CD4-positive, alpha-beta T cell treated with Interleukin-21 for 1 hour (primary cell): ENCODE measurements at regions not wholly inside any gene's neighbourhood (a gene's known extent, or its start where the extent isn't known, plus 50 kb on each side); places are given as distances from the start of the nearest gene placed in this dataset.
A peak's percentile ranks its signal among the peaks of the same experiment; 100 is the strongest.
"Not testable (repeated sequence)": the region's sequence is repeated elsewhere in the genome, so short reads cannot be mapped to it uniquely, and the experiment has no call there.

Experiments
- DNase-seq: peaks from one replicate; pipeline ENCODE4 v3.0.0-alpha.2; 2020

DNA sequence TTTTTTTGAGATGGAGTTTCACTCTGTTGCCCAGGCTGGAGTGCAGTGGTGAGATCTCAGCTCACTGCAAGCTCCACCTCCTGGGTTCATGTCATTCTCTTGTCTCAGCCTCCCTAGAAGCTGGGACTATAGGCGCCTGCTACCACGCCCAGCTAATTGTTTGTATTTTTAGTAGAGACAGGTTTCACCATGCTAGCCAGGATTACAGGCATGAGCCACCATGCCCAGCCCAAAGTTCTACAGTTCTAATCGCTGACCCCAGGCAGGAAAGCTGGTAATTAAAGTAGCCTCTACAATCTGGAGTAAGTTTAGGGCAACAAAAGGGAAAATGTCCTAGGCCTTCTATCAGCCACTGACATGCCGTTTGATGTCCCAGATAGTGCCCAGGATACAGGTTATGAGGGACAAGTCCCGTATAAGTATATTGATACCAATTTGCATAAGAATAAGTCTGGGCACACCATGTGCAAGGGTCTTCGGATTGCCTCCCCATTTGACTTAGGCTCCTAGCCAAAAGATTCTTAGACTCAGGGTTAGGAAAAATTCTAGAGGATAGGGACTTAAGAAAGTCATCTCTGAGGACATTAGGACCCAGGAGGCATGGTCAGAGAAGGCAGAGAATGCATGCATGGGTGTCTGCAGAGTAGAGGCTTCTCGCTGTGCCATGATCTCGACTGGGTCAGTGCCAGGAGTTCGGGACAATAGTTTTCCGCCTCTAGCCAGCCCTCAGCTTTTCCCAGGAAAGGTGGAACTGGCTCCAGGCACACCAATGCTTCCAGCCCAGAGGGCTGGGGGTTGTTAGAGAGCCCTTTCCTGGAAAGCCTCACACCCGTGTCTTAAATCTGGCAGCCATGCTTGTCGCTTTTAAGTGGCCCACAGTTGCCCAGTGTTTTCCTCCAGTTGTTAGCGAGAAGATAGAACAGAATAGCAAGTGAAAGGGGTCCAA is 1111.1 kb downstream of the TAF11L14 start:
- peak; percentile 63 for DNase-seq

DNA sequence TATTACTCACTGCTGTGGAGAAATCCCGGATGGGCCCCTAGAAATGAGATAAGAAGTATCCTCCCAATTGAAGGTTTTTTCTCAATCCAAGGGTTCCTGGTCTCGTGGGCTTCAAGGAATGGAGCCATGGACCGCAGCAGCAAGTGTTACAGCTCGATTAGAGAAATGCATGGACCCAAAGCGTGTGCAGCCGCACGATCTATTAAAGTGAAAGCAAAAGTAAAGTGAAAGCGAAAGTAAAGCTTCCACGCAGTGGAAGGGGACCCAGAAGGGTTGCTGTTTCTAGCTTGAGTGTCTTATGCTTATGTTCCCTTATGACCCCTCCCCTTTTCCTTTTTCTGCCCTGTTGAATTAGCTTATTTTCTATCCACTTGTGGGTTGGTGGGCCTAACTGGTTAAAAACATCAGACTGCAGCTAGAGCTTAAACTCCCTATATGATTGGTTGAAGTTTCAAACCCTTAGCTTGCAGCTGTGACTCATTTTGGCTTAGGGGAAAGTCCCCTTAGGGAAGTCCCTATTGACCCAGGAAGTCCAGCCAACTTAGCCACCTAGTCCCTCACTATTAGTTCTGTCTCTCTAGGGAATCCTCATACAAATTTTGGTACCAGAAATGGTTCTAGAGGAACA is 1111.8 kb downstream of the TAF11L14 start:
- DNase-seq: peak; percentile 77

DNA sequence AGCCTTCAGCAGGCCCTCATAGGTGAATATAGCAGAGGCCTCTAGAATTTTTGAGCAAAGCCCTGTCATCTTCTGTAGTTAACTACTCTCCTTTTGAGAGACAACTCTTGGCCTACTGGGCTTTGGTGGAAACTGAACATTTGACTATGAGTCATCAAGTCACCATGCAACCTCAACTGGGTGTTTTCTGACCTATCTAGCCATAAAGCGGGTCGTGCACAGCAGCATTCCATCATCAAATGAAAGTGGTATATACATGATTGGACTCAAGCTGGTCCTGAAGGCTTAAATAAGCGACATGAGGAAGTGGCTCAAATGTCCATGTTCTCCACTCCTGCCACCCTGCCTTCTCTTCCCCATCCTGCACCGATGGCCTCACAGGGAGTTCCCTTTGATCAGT is 1115.5 kb downstream of the TAF11L14 start:
- DNase-seq: no peak

DNA sequence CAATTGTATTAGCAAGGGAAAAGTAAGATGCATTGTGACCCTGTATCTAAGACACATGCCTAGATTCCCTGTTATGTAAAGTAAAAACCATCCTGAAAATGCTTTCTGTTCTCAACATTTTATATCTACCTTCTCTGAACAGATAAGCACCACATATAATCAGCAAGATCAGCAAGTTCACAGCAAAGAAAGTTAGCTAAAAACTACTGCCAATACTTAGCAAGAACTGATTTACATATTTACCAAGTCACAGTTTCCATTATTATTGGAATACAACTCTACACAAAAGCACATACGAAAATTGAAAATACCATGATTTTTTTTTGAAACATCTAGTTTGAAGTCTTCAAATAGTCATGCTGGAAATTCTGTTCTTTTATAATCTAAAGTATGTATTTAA is 1118.1 kb downstream of the TAF11L14 start:
- DNase-seq: no peak

DNA sequence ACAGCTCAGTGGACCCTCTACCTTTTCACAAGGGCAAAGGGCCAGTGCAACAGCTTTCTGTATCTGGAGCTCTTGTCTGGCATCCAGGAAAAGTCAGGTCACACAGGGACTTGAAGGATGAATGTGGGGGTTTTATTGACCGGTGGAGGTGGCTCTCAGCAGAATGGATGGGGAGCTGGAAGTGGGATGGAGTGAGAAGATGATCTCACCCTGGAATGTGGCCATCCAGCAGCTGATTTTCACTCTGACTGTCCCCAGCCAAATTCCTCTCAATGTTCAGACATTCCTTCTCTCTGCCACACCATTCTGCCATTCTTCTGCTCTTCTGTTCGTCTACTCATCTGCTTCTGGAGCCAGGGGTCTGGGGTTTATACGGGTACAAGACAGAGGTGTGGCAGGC is 1119.9 kb downstream of the TAF11L14 start:
- no peak for DNase-seq

DNA sequence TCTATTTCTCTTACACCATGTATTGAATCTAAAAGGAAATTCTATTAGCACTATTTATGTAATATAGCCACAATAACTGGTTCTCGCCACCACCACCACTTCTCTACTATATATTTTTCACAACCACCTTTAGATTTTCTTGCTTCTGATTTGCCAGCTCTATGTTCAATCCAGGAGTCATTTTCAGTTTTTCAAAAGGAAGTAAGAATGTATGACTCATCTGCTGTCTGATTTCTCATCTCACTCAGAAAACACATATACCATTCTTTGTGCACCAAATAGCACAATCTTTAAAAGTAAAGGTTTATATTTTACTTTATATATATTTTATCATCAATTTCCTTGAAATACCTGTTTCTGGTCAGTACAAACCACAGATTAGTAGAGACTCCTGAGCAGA is 1127.5 kb downstream of the TAF11L14 start:
- DNase-seq: no peak

DNA sequence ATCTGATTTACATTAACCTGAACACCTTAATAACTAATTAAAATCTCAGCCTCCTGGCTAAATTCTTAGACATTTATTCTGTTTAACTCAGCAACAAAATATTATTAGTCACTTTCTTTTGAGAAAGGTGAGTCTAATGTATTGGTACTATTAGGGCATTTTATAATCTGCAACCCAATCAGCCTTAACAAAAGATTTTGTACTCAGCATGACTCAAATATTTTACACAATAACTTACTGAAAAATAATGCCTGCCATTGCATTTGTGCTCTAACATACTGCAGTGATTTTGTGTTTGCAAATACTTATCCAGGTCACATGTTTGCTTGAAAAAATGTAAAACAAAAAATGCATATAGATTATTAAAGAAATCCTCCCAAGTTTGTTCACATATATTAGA is 1129.9 kb downstream of the TAF11L14 start:
- no peak for DNase-seq

DNA sequence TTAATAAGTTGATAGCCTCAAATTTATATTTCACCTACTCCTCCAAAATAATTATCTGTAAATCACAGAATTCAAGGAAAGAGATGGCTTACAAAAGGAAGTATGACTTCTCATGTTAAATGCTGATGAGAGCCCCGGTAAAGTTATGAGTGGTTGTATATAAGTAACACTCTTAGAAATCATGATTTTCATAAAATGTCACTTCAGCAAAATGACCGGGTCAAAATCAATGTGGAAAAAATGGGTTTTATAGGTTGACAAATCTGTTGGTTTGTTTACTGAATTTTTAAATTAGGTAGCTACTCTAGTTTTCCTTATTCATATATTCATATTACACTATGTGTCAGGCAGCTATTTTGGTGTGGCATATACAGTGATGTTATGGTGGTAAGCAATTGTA is 1131.0 kb downstream of the TAF11L14 start:
- no peak for DNase-seq

DNA sequence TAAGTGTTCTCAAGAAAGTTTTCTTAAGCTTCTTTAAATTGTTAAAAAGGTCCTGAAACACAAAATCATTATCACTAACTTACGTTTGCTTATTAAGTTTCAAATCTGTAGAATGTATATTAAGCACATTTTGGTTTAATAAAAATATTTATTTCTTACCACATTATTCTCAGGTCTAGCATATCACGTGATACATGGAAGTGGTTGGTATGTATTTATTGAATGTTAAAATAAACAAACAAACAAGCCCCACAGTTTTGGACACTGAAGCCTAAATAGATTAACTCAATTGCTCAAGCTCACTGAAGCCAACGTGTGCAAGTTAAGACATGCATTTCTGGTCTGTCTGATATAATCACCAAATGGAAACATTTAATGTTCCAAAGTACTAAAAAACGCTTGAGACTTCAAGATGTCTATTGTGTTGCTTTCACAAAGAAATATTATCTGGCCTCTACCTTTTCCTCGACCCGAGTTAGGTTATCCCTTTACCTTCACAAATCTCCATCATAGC is 1136.9 kb downstream of the TAF11L14 start:
- no peak for DNase-seq

DNA sequence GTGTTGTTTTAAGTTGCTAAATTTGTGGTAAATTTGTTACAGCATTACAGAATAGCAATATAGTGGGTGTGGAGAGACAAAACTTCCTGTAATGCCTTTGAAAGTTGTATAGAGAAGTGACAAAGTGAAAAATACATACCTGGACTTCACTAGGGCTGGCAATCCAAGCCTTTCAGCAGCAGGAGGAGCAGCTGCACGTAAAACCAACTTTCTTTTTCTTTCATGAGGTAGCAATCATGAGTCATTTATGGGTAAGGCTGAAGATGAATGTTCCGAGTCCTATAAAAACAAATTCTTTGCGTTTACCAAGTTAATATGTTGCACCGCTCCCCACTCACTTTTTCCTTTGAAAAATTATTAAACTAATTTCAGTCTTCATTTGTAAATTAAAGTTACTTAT is 1138.2 kb downstream of the TAF11L14 start:
- DNase-seq: no peak

DNA sequence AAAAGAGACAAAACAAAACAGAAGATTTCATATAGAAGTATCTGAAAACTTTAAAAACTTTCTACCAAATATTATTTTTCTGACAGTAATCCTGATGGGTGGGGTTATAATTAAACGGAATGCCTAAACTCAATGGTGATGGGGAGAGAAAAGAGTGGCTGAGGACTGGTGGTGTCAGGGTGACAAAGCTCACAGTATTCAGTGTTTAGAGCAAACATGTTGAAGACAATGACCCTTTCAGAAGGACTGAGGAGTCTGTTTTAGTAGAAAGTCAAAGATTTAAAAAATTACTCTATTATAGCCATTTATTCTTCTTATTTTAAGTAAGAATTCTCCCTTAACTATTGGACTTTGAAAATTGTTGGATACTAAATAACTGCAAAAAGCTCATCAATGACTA is 1144.0 kb downstream of the TAF11L14 start:
- DNase-seq: no peak

DNA sequence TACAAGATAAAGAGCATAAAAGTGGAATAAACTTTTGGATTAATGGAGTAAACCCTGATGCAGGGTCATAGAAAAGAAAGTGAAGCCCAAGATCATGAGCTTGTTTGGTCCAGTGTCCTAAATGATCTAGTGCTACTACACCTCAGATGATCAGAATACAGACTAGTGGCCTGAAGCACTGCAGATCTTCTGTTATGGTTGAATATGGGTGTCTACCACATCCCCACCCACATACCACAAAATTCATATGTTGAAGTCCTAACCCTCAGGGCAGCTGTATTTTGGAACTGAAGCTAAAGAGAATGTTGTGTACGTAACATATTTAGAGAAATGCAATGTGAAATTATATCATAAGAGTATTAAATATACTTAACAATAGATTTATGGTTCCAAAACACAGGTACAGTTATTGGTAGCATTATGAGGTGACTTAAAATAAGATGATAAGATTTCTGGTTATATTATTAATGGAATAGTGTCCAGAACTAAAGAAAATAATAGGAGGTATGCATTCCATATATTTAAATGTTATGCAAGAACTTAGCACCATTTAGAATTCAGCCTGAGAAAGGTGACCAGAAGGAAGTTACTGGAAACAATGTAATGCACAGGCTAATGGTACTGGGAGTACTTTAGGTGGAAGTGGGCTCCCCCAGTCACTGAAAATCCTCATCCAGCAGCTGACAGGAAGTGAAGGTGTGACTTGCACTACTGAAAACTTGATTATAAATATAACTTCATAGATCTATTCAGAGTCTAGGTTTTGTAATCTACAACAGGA is 1155.1 kb downstream of the TAF11L14 start:
- DNase-seq: no peak

DNA sequence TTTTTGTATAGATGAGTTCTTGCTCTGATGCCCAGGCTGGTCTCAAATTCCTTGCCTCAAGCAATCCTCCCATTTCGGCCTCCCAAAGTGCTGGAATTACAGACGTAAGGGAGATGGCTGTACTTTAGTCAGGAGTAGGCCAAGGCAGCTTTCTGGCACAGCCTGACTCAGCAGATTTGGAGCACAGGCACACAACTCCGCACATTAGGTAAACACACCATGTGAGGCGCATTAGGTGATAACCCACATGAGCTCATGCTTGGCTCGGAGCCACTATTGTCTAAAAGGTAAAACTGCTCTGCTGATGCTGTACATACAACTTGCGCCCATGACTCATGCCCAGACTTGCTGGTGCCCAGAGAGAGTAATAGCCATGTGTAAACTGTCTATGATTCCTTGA is 1157.9 kb downstream of the TAF11L14 start:
- no peak for DNase-seq

DNA sequence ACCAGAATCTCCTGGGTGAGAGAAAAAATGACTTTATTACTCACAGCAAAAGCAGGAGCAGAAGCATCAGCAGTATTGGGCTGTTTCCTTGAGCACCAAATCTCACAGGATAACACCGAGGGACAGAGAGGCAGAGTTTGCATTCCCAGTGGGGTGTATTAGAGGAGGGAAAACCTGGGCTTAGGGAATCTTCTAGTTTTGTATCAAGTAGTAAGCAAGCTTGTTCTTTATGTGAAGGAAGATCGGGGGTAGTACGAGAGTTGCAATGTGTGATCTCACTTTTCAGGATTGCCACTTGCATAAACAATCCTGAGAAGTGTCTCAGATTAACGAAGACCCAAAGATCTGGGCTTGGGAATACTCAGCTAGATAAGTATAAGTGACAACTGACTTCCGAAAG is 1163.0 kb downstream of the TAF11L14 start:
- DNase-seq: no peak

DNA sequence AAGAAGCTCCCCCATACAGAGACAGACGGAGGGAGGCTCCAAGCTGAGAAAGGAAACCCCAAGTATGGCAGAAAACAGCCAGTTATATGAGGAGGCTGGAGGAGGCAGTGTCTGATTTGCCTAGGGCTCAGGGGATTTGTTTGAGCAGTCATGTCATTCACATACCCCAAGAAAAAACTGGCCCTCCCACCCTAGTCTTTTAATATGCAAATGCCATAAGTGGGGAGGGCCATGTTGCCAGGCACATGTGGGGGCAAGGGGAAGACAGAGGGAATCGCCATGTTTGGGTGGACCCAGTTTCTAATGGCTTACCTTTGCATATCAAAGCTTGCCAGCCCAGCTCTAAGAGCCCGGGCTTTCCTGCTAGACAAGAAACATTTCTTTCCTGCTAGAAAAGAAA is 1163.8 kb downstream of the TAF11L14 start:
- no peak for DNase-seq

DNA sequence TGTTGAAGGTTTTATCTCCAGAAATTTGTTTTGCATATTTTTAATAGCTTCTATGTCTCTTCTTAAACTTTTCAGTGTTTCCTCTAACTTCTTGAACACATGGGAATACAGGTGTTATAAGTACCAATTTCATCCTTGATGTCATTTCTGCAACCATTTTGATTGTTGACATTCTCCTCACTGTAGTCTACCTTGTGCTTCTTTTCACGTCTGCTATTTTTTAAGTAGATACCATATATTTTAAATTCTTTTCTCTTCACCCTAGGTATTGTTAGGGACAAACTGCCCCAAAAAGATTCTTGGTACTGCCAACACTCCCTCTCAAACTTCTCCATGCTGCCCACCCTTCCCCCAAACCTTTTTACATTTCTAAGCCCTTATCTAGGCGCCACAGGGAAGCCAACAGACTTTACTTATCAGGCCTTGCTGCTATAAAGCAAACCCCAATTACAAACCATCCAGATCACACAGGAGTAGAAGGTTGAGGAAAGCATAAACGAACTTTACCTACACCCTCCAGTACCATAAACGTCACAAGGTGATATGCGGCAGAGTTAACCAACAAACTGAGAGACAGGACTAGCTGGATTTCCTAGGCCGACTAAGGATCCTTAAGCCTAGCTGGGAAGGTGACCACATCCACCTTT is 1165.3 kb downstream of the TAF11L14 start:
- no peak for DNase-seq

DNA sequence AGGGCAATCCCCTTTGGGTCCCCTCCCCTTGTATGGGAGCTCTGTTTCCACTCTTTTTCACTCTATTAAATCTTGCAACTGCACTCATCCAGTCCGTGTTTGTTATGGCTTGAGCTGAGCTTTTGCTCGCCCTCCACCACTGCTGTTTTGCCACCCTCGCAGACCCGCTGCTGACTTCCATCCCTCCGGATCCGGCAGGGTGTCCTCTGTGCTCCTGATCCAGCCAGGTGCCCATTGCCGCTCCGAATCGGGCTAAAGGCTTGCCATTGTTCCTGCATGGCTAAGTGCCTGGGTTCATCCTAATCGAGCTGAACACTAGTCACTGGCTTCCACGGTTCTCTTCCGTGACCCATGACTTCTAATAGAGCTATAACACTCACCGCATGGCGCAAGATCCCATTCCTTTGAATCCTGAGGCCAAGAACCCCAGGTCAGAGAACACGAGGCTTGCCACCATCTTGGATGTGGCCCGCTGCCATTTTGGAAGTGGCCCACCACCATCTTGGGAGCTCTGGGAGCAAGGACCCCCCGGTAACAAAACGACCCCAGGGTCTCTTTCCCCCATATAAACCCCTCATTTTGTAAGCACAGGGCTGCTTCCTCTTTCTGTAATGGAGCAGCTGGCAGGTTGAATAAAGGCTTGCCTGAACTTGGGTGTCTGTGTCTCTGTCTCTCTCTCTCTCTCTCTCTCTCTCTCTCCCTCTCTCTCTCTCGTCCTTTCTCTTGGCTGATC is 1166.2 kb downstream of the TAF11L14 start:
- no peak for DNase-seq

DNA sequence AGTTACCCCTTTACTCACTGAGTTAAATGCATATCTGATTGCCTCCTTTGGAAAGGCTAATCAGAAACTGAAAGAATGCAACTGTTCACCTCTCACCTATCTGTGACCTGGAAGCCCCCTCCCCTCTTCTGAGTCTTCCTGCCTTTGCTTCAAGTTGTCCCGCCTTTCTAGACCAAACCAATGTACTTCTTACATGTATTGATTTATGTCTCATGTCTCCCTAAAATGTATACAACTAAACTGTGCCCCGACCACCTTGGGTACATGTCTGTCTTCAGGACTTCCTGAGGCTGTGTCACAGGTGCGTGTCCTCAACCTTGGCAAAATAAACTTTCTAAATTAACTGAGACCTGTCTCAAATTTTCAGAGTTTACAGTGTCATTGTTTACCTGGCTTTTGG is 1167.2 kb downstream of the TAF11L14 start:
- not testable (repeated sequence) for DNase-seq

DNA sequence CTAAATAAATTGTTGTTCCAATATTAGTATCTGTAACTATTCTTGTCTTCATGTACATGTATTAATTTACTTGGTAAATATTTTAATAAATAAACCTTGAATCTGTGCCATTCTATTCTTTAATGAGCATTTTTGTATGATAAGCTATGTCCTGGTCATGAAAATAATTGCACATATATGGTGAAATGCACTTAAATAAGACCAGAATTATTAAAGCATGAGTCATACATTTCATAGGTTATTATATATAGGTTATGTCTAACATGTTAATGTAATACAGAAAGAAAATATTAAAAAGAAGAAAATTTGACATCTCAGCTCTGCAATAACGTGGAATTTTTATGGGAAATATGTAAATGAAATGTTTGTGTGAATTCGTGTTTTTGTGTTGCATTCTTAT is 1168.1 kb downstream of the TAF11L14 start:
- DNase-seq: no peak

DNA sequence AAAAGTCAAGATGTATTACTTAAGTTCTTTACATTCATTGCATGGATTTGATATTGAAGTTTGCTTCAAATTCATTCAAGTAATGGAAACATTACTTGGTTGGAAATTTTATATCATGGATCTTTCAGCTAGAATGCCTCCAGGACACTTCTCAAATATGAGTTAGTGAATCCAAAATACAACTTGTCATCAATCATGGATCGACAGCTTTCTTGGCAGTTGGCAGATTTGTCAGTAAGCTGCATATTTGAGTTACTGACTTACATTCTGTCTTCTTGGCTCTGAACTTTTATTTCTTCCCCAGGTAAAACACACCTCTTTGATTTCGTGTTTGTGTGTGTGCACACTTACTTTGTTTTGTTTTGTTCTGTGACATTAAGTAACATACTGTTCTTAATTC is 1171.1 kb downstream of the TAF11L14 start:
- no peak for DNase-seq

DNA sequence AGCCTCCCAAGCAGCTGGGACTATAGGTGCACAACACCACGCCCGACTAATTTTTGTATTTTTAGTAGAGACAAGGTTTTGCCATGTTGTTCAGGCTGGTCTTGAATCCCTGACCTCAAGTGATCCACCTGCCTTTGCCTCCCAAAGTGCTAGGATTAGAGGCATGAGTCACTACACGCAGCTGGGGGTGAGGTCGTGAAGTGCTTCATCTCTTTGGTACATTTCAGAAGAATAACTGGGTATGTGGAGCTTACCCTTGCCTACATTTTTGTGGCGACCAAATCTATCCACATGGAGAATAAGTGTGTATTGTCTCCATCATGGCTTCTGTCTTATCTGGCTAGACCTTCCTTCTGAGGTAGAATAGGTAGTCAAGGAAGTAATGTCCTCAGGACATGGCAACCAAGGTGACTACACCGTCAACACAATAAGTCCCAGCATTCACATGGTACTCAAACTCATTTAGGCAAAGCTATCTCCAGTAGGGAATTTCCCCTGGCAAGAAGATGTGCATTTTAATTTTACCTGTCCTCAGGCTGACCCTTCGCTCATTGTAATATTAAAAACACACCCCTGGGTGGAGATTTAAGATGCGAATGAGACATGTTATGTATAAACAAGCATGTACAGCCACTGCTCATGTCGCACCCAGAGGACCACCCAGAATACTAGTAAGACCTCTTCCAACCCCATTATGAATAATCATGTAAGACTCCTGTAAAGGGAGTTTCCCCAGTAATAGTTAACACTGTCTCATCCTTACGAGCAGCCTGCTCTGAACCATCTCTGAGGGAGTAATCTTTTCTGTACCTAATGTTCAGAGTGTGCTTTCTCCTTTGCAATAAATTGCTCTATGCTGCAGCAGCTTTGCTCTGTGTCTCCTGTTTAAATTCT is 1173.2 kb downstream of the TAF11L14 start:
- DNase-seq: no peak
